ENCODE measurements at regions not wholly inside any gene's neighbourhood (a gene's known extent, or its start where the extent isn't known, plus 50 kb on each side); places are given as distances from the start of the nearest gene placed in this dataset.

DNA sequence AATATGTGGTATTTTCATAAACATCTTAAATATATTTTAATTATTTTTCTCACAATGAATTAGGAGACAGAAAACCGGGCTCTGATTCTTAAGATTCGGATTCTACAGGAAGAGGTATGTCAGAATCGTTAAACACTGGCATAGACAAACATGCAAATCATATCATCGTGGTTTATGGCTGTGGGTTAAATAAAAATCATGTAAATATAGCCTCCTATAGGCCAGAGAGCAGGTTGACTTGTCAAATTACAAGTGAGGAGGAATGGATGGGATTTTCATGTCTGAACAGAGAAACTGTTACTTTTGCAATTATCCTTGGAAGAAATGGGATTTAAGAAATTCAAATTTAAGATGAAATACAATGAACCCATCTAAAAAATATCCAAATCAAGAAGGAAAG, 74.9 kb upstream of the BCAT1 start:
- TF ChIP-seq, protein P1, sequence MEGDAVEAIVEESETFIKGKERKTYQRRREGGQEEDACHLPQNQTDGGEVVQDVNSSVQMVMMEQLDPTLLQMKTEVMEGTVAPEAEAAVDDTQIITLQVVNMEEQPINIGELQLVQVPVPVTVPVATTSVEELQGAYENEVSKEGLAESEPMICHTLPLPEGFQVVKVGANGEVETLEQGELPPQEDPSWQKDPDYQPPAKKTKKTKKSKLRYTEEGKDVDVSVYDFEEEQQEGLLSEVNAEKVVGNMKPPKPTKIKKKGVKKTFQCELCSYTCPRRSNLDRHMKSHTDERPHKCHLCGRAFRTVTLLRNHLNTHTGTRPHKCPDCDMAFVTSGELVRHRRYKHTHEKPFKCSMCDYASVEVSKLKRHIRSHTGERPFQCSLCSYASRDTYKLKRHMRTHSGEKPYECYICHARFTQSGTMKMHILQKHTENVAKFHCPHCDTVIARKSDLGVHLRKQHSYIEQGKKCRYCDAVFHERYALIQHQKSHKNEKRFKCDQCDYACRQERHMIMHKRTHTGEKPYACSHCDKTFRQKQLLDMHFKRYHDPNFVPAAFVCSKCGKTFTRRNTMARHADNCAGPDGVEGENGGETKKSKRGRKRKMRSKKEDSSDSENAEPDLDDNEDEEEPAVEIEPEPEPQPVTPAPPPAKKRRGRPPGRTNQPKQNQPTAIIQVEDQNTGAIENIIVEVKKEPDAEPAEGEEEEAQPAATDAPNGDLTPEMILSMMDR (IDR thresholded peaks at IDR 0.05; ENCODE audit: extremely low read depth, low read depth, low read length) = no peak
- no peaks in the 10 kb centered on the region for H3K4me1 ChIP-seq (ENCODE audit: insufficient read depth, low read length)
- H3K36me3 ChIP-seq (ENCODE audit: insufficient read depth, low read length) = no peaks in the 10 kb centered on the region
- H3K27ac ChIP-seq (ENCODE audit: low read depth, low read length) = no peak overlapping the region
- no peaks in the 10 kb centered on the region for H4K20me1 ChIP-seq (ENCODE audit: insufficient read depth, low read length)
- no peak overlapping the region for H2AFZ ChIP-seq (ENCODE audit: low read length)
- no peaks in the 10 kb centered on the region for H3K9me3 ChIP-seq (ENCODE audit: low read depth, low read length)
- H3K27me3 ChIP-seq (ENCODE audit: insufficient read depth, low read length) = peaks cover 12% of the 10 kb centered on the region
- no peaks in the 10 kb centered on the region for H3K79me2 ChIP-seq (ENCODE audit: insufficient read depth, low read length)
- DNase-seq (ENCODE audit: insufficient read length, low spot score, missing footprints) = no peak
- H3K4me2 ChIP-seq (ENCODE audit: insufficient read depth, low read length) = no peak overlapping the region
- H3K4me3 ChIP-seq (ENCODE audit: insufficient read depth, low read length) = no peak overlapping the region

DNA sequence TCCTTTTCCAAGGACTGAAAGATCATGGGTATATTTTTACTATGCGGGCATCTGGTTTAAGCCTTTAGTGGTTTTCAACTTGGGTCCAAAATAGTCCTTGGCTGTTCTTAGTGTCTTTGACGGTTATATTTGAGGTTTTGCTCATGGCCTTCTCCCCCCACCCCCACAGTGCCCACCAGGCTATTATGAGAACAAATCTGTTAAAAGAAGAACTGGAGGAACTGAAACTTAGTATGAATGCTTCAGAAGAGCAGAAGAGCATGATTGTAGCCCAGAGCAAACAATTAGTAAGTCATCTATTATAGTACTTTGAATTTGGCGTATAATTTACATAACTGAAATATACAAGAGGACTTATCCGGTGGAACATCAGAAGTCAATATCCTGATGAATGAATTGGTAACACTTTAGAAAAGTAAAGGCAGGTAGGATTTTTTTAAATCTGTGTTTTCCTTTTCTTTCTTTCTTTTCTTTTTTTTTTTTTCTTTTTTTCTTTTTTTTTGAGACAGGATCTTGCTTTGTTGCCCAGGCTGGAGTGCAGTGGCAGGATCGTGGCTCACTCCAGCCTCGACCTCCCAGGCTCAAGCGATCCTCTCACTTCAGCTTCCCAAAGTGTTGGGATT, 71.8 kb upstream of the BCAT1 start:
- peaks cover 7% of the 10 kb centered on the region for H3K4me1 ChIP-seq (ENCODE audit: insufficient read depth, low read length)
- H3K4me3 ChIP-seq (ENCODE audit: insufficient read depth, low read length) = no peak overlapping the region
- no peaks in the 10 kb centered on the region for H3K36me3 ChIP-seq (ENCODE audit: insufficient read depth, low read length)
- no peak for DNase-seq (ENCODE audit: insufficient read length, low spot score, missing footprints)
- H3K79me2 ChIP-seq (ENCODE audit: insufficient read depth, low read length) = no peaks in the 10 kb centered on the region
- H2AFZ ChIP-seq (ENCODE audit: low read length) = no peak overlapping the region
- H3K4me2 ChIP-seq (ENCODE audit: insufficient read depth, low read length) = no peak overlapping the region
- no peak overlapping the region for H3K27ac ChIP-seq (ENCODE audit: low read depth, low read length)
- no peaks in the 10 kb centered on the region for H3K9me3 ChIP-seq (ENCODE audit: low read depth, low read length)
- H4K20me1 ChIP-seq (ENCODE audit: insufficient read depth, low read length) = no peaks in the 10 kb centered on the region
- H3K27me3 ChIP-seq (ENCODE audit: insufficient read depth, low read length) = peaks cover 9% of the 10 kb centered on the region
- TF ChIP-seq, protein P1 (IDR thresholded peaks at IDR 0.05; ENCODE audit: extremely low read depth, low read depth, low read length) = no peak

DNA sequence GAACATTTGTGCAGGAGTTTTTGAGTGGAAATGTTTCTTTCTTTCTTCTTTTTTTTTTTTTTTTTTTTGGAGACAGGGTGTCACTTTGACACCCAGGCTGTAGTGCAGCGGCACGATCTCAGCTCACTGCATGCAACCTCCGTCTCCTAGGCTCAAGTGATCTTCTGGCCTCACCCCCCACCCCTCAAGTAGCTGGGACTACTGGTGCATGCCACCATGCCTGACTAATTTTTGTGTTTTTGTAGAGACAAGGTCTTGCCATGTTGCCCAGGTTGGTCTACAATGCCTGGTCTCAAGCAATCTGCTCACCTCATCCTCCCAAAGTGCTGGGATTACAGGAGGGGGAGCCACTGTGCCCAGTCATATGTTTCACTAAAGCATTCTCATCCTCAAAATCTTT, 69.2 kb upstream of the BCAT1 start:
- H4K20me1 ChIP-seq (ENCODE audit: insufficient read depth, low read length) = no peaks in the 10 kb centered on the region
- H3K27ac ChIP-seq (ENCODE audit: low read depth, low read length) = no peak overlapping the region
- TF ChIP-seq, protein P1 (IDR thresholded peaks at IDR 0.05; ENCODE audit: extremely low read depth, low read depth, low read length) = no peak
- H3K4me3 ChIP-seq (ENCODE audit: insufficient read depth, low read length) = no peak overlapping the region
- no peaks in the 10 kb centered on the region for H3K9me3 ChIP-seq (ENCODE audit: low read depth, low read length)
- H3K4me2 ChIP-seq (ENCODE audit: insufficient read depth, low read length) = no peak overlapping the region
- no peaks in the 10 kb centered on the region for H3K79me2 ChIP-seq (ENCODE audit: insufficient read depth, low read length)
- peaks cover 9% of the 10 kb centered on the region for H3K27me3 ChIP-seq (ENCODE audit: insufficient read depth, low read length)
- H2AFZ ChIP-seq (ENCODE audit: low read length) = no peak overlapping the region
- no peaks in the 10 kb centered on the region for H3K36me3 ChIP-seq (ENCODE audit: insufficient read depth, low read length)
- peaks cover 11% of the 10 kb centered on the region for H3K4me1 ChIP-seq (ENCODE audit: insufficient read depth, low read length)
- no peak for DNase-seq (ENCODE audit: insufficient read length, low spot score, missing footprints)

DNA sequence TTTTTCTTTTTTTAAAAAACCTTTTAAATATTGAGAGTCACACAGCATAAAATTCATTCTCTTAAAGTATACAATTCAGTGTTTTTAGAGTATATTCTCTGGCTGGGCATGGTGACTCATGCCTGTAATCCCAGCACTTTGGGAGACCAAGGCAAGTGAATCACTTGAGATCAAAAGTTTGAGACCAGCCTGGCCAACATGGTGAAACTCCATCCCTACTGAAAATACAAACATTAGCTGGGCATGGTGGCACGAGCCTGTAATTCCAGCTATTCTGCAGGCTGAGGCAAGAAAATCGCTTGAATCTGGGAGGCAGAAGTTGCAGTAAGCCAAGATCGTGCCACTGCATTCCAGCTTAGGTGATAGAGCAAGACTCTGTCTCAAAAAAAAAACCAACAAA, 68.4 kb upstream of the BCAT1 start:
- no peak for DNase-seq (ENCODE audit: insufficient read length, low spot score, missing footprints)
- TF ChIP-seq, protein P1 (IDR thresholded peaks at IDR 0.05; ENCODE audit: extremely low read depth, low read depth, low read length) = no peak
- peaks cover 9% of the 10 kb centered on the region for H3K27me3 ChIP-seq (ENCODE audit: insufficient read depth, low read length)

More for the DNA sequence above, 68.4 kb upstream of the BCAT1 start:
- no peak overlapping the region for H2AFZ ChIP-seq (ENCODE audit: low read length)
- H3K27ac ChIP-seq (ENCODE audit: low read depth, low read length) = no peak overlapping the region
- no peaks in the 10 kb centered on the region for H4K20me1 ChIP-seq (ENCODE audit: insufficient read depth, low read length)
- no peak overlapping the region for H3K4me2 ChIP-seq (ENCODE audit: insufficient read depth, low read length)
- no peaks in the 10 kb centered on the region for H3K79me2 ChIP-seq (ENCODE audit: insufficient read depth, low read length)
- peaks cover 11% of the 10 kb centered on the region for H3K4me1 ChIP-seq (ENCODE audit: insufficient read depth, low read length)
- no peak overlapping the region for H3K4me3 ChIP-seq (ENCODE audit: insufficient read depth, low read length)
- H3K9me3 ChIP-seq (ENCODE audit: low read depth, low read length) = no peaks in the 10 kb centered on the region
- no peaks in the 10 kb centered on the region for H3K36me3 ChIP-seq (ENCODE audit: insufficient read depth, low read length)
